C4-2B (cell line): ENCODE measurements at regions not wholly inside any gene's neighbourhood (a gene's known extent, or its start where the extent isn't known, plus 50 kb on each side); places are given as distances from the start of the nearest gene placed in this dataset.

ENCODE experiments used
- CTCF ChIP-seq: fragments of 450-650 bp; conservative IDR thresholded peaks from 2 replicates; pipeline ENCODE4 v1.5.1; 2017; ENCODE audit warnings: mild to moderate bottlenecking
- ZFX ChIP-seq: fragments of 450-650 bp; IDR thresholded peaks from 2 replicates; pipeline ENCODE4 v1.6.1; 2017

GRCh38 chr13:76630629-76631230 is 255.5 kb downstream of the KCTD12 start:
- TF ChIP-seq CTCF = no peak
- no peak for TF ChIP-seq ZFX
